ENCODE measurements at regions not wholly inside any gene's neighbourhood (a gene's known extent, or its start where the extent isn't known, plus 50 kb on each side); places are given as distances from the start of the nearest gene placed in this dataset.

GRCh38 chr6:106739387-106739786, 110.0 kb downstream of the QRSL1 start:
- no peak overlapping the region for H3K27ac ChIP-seq
- TF ChIP-seq CTCF (conservative IDR thresholded peaks at IDR 0.05) = no peak

- TF ChIP-seq CTCF (conservative IDR thresholded peaks at IDR 0.05) = no peak
These were observed 107.1 kb downstream of the QRSL1 start for GRCh38 chr6:106736502-106736901.

GRCh38 chr6:106735828-106736227, 106.5 kb downstream of the QRSL1 start:
- no peak for TF ChIP-seq CTCF (conservative IDR thresholded peaks at IDR 0.05)

More at GRCh38 chr6:106736502-106736901, 107.1 kb downstream of the QRSL1 start:
- H3K27ac ChIP-seq = no peak overlapping the region

GRCh38 chr6:106735136-106735633, 105.8 kb downstream of the QRSL1 start:
- TF ChIP-seq CTCF (conservative IDR thresholded peaks at IDR 0.05) = no peak
- no peak overlapping the region for H3K27ac ChIP-seq

More at GRCh38 chr6:106735828-106736227, 106.5 kb downstream of the QRSL1 start:
- H3K27ac ChIP-seq = no peak overlapping the region

- no peak overlapping the region for H3K27ac ChIP-seq
- no peak for TF ChIP-seq CTCF (conservative IDR thresholded peaks at IDR 0.05)
These were observed 104.0 kb downstream of the QRSL1 start for GRCh38 chr6:106733386-106733785.

- H3K27ac ChIP-seq = no peak overlapping the region
- TF ChIP-seq CTCF (conservative IDR thresholded peaks at IDR 0.05) = no peak
These were observed 103.1 kb downstream of the QRSL1 start for GRCh38 chr6:106732376-106732940.

GRCh38 chr6:106731843-106732160, 102.4 kb downstream of the QRSL1 start:
- H3K27ac ChIP-seq = peak overlapping the region; percentile 53
- TF ChIP-seq CTCF (conservative IDR thresholded peaks at IDR 0.05) = no peak

Measured in VCaP (cell line).